Endothelial cell of umbilical vein (primary cell): ENCODE measurements at regions not wholly inside any gene's neighbourhood (a gene's known extent, or its start where the extent isn't known, plus 50 kb on each side); places are given as distances from the start of the nearest gene placed in this dataset.

Experiments
- BruUV-seq: library from RNA; stranded (reverse); fragments of 400-500 nt; replicated peaks from 2 replicates; lab custom pipeline; 2021; lab: Mats Ljungman, UMichigan
- CTCF ChIA-PET: fragments of 300-600, 350-600 bp; sonication (Branson Sonifier 250); formaldehyde crosslinking; loops from one replicate; lab custom pipeline; 2021; ENCODE audit warnings: antibody characterized with exemption, inconsistent platforms; lab: Charles Lee
- POLR2A ChIA-PET: fragments of 300-600, 350-600 bp; sonication (Branson Sonifier 250); formaldehyde crosslinking; loops from one replicate; lab custom pipeline; 2021; ENCODE audit warnings: antibody characterized with exemption, inconsistent platforms; lab: Charles Lee
- DNase-seq: peaks from one replicate; pipeline ENCODE4 v3.0.0-alpha.2; 2011; ENCODE audit warnings: low read depth, low spot score
- FAIRE-seq: peaks from 2 replicates; lab custom pipeline; 2011; peaks lifted over from hg19 to GRCh38; lab: Jason Lieb, UNC
- H2AFZ ChIP-seq: 2 replicates; pipeline ENCODE4 v1.6.0; 2012; ENCODE audit warnings: low read depth, low read length, control low read depth, inconsistent platforms
- H3K27ac ChIP-seq: 2 replicates; pipeline ENCODE4 v1.5.1; 2011; ENCODE audit warnings: low read depth, mild to moderate bottlenecking, control low read depth, low read length, moderate library complexity; ENCODE audit not compliant: insufficient read depth
- H3K27me3 ChIP-seq, 2 experiments: 2 replicates each; pipeline versions ENCODE4 v1.6.0 to v1.6.1; 2011; ENCODE audit warnings: low read length in 2 of 2, mixed read lengths in 1 of 2; ENCODE audit not compliant: control insufficient read depth in 2 of 2, insufficient read depth in 2 of 2
- H3K36me3 ChIP-seq, 2 experiments: 2 replicates in 1 of 2; 3 replicates in 1 of 2; pipeline ENCODE4 v1.5.1; 2011; ENCODE audit warnings: low read length in 2 of 2, mild to moderate bottlenecking in 1 of 2, moderate library complexity in 1 of 2; ENCODE audit not compliant: control insufficient read depth in 2 of 2, insufficient read depth in 2 of 2; ENCODE audit errors: extremely low read depth in 1 of 2
- H3K4me1 ChIP-seq: 3 replicates; pipeline ENCODE4 v1.5.1; 2011; ENCODE audit warnings: mild to moderate bottlenecking, low read length; ENCODE audit not compliant: control insufficient read depth, insufficient read depth; ENCODE audit errors: extremely low read depth
- H3K4me2 ChIP-seq: 2 replicates; pipeline ENCODE4 v1.6.1; 2011; ENCODE audit warnings: low read length, control low read depth, mixed read lengths; ENCODE audit not compliant: insufficient read depth
- H3K4me3 ChIP-seq, 3 experiments: fragments of 200-600 bp in 1 of 3; sonication (generic), shearing (Covaris generic) in 1 of 3; replicated peaks in 1 of 3; 2 replicates each; pipeline ENCODE4 v1.5.1; 2011 to 2016; ENCODE audit warnings: control low read depth in 3 of 3, low read length in 3 of 3, mild to moderate bottlenecking in 2 of 3, inconsistent platforms in 1 of 3, low read depth in 1 of 3, moderate library complexity in 1 of 3; ENCODE audit not compliant: insufficient read depth in 1 of 3
- H3K79me2 ChIP-seq: 2 replicates; pipeline ENCODE4 v1.6.0; 2012; ENCODE audit warnings: low read length, inconsistent platforms; ENCODE audit not compliant: control insufficient read depth, insufficient read depth
- H3K9ac ChIP-seq: replicated peaks from 2 replicates; pipeline ENCODE3; 2011; ENCODE audit warnings: low read length, control low read depth; ENCODE audit not compliant: insufficient read depth; ENCODE audit errors: extremely low read depth
- H3K9me1 ChIP-seq: replicated peaks from 3 replicates; pipeline ENCODE4 v1.6.0; 2011; ENCODE audit warnings: mild to moderate bottlenecking, low read length; ENCODE audit not compliant: control insufficient read depth, insufficient read depth; ENCODE audit errors: extremely low read depth
- H3K9me3 ChIP-seq: replicated peaks from 2 replicates; pipeline ENCODE4 v1.5.1; 2012; ENCODE audit warnings: low read length, inconsistent platforms; ENCODE audit not compliant: control insufficient read depth, insufficient read depth
- H4K20me1 ChIP-seq: replicated peaks from 2 replicates; pipeline ENCODE3; 2011; ENCODE audit warnings: mild to moderate bottlenecking, low read length; ENCODE audit not compliant: control insufficient read depth, insufficient read depth; ENCODE audit errors: extremely low read depth
- EZH2 ChIP-seq: IDR thresholded peaks from 2 replicates; pipeline ENCODE4 v1.6.1; 2012; ENCODE audit warnings: borderline replicate concordance, low read depth, mild to moderate bottlenecking, moderate library complexity, low read length, inconsistent platforms; ENCODE audit not compliant: severe bottlenecking
- FOS ChIP-seq: IDR thresholded peaks from 2 replicates; pipeline ENCODE4 v1.6.1; 2011; ENCODE audit warnings: mild to moderate bottlenecking, low read length, moderate library complexity, borderline replicate concordance; ENCODE audit not compliant: insufficient read depth
- GATA2 ChIP-seq: IDR thresholded peaks from 2 replicates; pipeline ENCODE4 v1.7.0; 2011; ENCODE audit warnings: low read depth, mild to moderate bottlenecking, moderate library complexity, mixed read lengths, low read length; ENCODE audit not compliant: insufficient read length, insufficient read depth
- JUN ChIP-seq: IDR thresholded peaks from 2 replicates; pipeline ENCODE4 v1.6.1; 2011; ENCODE audit warnings: borderline replicate concordance, low read depth; ENCODE audit not compliant: insufficient read length, insufficient read depth
- MYC ChIP-seq: IDR thresholded peaks from one replicate; pipeline ENCODE4 v1.6.1; 2011; ENCODE audit warnings: mild to moderate bottlenecking, low read depth, low read length
- POLR2A ChIP-seq: IDR thresholded peaks from 2 replicates; pipeline ENCODE4 v1.6.1; 2012; ENCODE audit warnings: low read depth, mild to moderate bottlenecking, control low read depth, low read length
- POLR2AphosphoS5 ChIP-seq: IDR thresholded peaks from 2 replicates; pipeline ENCODE4 v1.6.1; 2012; ENCODE audit warnings: low read depth, mild to moderate bottlenecking, control low read depth, low read length, moderate library complexity; ENCODE audit not compliant: insufficient read depth
- dilution Hi-C: fragments of 300-500 bp; cut with MboI; formaldehyde crosslinking; loops from one replicate; pipeline ENCODE4 v1.15.0; 2019; ENCODE audit warnings: low sequenced_read_pairs; ENCODE audit not compliant: extremely low pct_ligation_motif_present
- intact Hi-C: fragments of 100-400 bp; cut with micrococcal nuclease; formaldehyde crosslinking; loops from one replicate; pipeline ENCODE4 v1.10.0; 2022
- TF ChIP-seq, protein P1 (sequence below): IDR thresholded peaks from 2 replicates; pipeline ENCODE4 v1.6.1; 2011; ENCODE audit not compliant: insufficient read depth, insufficient read length
- TF ChIP-seq, protein P2 (sequence below), 2 donors: IDR thresholded peaks; 1 replicate in 1 of 2; 2 replicates in 1 of 2; pipeline ENCODE4 v1.5.1; 2011; ENCODE audit warnings: low read length in 2 of 2, mild to moderate bottlenecking in 2 of 2, moderate library complexity in 2 of 2, control low read depth in 1 of 2, inconsistent platforms in 1 of 2, low read depth in 1 of 2; ENCODE audit not compliant: insufficient read depth in 1 of 2; ENCODE audit errors: extremely low read depth in 1 of 2

DNA sequence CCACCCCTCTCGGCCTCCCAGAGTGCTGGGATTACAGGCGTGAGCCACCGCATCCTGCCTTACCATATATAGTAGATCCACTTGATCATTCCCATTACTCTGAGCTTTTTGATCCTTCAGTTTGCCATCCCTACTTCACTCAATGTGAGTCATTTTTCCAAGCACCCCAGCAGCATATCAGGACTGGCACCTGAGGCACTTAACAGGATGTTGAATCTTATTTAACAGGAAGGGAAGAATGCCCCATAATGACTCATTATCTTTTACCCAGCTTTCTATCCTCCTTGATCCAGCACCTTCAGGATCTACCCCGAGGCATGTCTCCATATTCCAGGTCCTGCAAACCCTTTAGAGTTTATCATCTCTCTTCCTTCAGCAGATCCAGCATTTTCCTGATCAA, 84.9 kb upstream of the CMKLR1 start:
- Histone ChIP-seq H3K9ac (no peak overlapping the region), H3K36me3 (no peaks in the 10 kb centered on the region), H3K4me3 (no peak overlapping the region), H2AFZ (no peak overlapping the region), H3K27me3 (no peaks in the 10 kb centered on the region), H3K79me2 (no peaks in the 10 kb centered on the region), H3K4me2 (no peak overlapping the region), H3K9me3 (no peaks in the 10 kb centered on the region), H3K27ac (no peak overlapping the region), H3K9me1 (no peaks in the 10 kb centered on the region), H4K20me1 (no peaks in the 10 kb centered on the region), H3K4me1 (no peaks in the 10 kb centered on the region)
- POLR2A ChIA-PET = interaction anchor here (0.6 kb wide), 1 partner anchor 757 kb away, joined by 3 read pairs; no protein-coding TSS in a partner anchor
- CTCF ChIA-PET = no interaction called here
- dilution Hi-C loops (no loop called here), intact Hi-C loops (no loop called here)
- FAIRE-seq = no peak
- DNase-seq = no peak
- BruUV-seq = no TSS peak
- TF ChIP-seq JUN (no peak), GATA2 (no peak), POLR2AphosphoS5 (no peak), POLR2A (no peak), MYC (no peak), EZH2 (no peak), FOS (no peak)
- TF ChIP-seq, protein P1, sequence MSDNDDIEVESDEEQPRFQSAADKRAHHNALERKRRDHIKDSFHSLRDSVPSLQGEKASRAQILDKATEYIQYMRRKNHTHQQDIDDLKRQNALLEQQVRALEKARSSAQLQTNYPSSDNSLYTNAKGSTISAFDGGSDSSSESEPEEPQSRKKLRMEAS = no peak
- TF ChIP-seq, protein P2, sequence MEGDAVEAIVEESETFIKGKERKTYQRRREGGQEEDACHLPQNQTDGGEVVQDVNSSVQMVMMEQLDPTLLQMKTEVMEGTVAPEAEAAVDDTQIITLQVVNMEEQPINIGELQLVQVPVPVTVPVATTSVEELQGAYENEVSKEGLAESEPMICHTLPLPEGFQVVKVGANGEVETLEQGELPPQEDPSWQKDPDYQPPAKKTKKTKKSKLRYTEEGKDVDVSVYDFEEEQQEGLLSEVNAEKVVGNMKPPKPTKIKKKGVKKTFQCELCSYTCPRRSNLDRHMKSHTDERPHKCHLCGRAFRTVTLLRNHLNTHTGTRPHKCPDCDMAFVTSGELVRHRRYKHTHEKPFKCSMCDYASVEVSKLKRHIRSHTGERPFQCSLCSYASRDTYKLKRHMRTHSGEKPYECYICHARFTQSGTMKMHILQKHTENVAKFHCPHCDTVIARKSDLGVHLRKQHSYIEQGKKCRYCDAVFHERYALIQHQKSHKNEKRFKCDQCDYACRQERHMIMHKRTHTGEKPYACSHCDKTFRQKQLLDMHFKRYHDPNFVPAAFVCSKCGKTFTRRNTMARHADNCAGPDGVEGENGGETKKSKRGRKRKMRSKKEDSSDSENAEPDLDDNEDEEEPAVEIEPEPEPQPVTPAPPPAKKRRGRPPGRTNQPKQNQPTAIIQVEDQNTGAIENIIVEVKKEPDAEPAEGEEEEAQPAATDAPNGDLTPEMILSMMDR (IDR thresholded peaks at IDR 0.05; ENCODE audit: extremely low read depth in 1 of 2, insufficient read depth in 1 of 2, low read depth in 1 of 2, low read length in 2 of 2) = no peak
